SU-DHL-6 (cell line): ENCODE measurements at regions not wholly inside any gene's neighbourhood (a gene's known extent, or its start where the extent isn't known, plus 50 kb on each side); places are given as distances from the start of the nearest gene placed in this dataset.

Experiments
- H2AFZ ChIP-seq: fragments of 200-600 bp; sonication (generic); 2 replicates; pipeline ENCODE4 v1.6.1; 2014; ENCODE audit warnings: low read depth, mild to moderate bottlenecking, moderate library complexity, mixed read lengths, antibody characterized with exemption, low read length; ENCODE audit not compliant: severe bottlenecking
- H3F3A ChIP-seq: fragments of 200-600 bp; shearing (Covaris generic); 2 replicates; pipeline ENCODE4 v1.6.0; 2016; ENCODE audit warnings: antibody characterized with exemption, mild to moderate bottlenecking; ENCODE audit not compliant: insufficient read depth
- H3K27ac ChIP-seq: fragments of 200-600 bp; sonication (generic); 2 replicates; pipeline ENCODE4 v1.5.1; 2016; ENCODE audit warnings: low read depth, mild to moderate bottlenecking, low read length, moderate library complexity, mixed read lengths
- H3K27me3 ChIP-seq: fragments of 200-600 bp; sonication (generic), shearing (Covaris generic); 2 replicates; pipeline ENCODE4 v1.6.0; 2014; ENCODE audit warnings: mild to moderate bottlenecking, low read length
- H3K36me3 ChIP-seq: fragments of 200-600 bp; sonication (generic); 2 replicates; pipeline ENCODE4 v1.6.1; 2014; ENCODE audit warnings: mild to moderate bottlenecking, low read length, mixed read lengths
- H3K4me2 ChIP-seq: fragments of 300-600, 200-600 bp; shearing (Covaris generic), sonication (generic); 2 replicates; pipeline ENCODE4 v1.6.0; 2014; ENCODE audit warnings: low read length, low read depth, mild to moderate bottlenecking; ENCODE audit not compliant: poor library complexity, severe bottlenecking
- H3K4me3 ChIP-seq: fragments of 200-600 bp; sonication (generic); 2 replicates; pipeline ENCODE4 v1.5.1; 2014; ENCODE audit warnings: antibody characterized with exemption, low read length, mild to moderate bottlenecking, mixed read lengths; ENCODE audit not compliant: insufficient read depth, poor library complexity, severe bottlenecking
- H3K79me2 ChIP-seq: fragments of 200-600 bp; sonication (generic); 2 replicates; pipeline ENCODE4 v1.6.1; 2014; ENCODE audit warnings: mild to moderate bottlenecking, low read length, moderate library complexity; ENCODE audit not compliant: insufficient read depth
- H3K9ac ChIP-seq: fragments of 200-600 bp; sonication (generic); 2 replicates; pipeline ENCODE4 v1.7.0; 2014; ENCODE audit warnings: mild to moderate bottlenecking, low read length
- H3K9me2 ChIP-seq: fragments of 200-600 bp; sonication (generic); replicated peaks from 2 replicates; pipeline ENCODE4 v1.6.1; 2014; ENCODE audit warnings: low read length; ENCODE audit not compliant: insufficient read depth
- H3K9me3 ChIP-seq: fragments of 200-600 bp; sonication (generic); 2 replicates; pipeline ENCODE4 v1.6.1; 2014; ENCODE audit warnings: low read length, mixed read lengths; ENCODE audit not compliant: insufficient read depth
- H4K20me1 ChIP-seq: fragments of 200-600 bp; sonication (generic); 2 replicates; pipeline ENCODE4 v1.6.1; 2014; ENCODE audit warnings: low read depth, mild to moderate bottlenecking, antibody characterized with exemption, low read length, moderate library complexity, mixed read lengths
- EZH2phosphoT487 ChIP-seq: fragments of 200-600 bp; sonication (generic), shearing (Covaris generic); conservative IDR thresholded peaks from 2 replicates; pipeline ENCODE4 v1.6.1; 2018; ENCODE audit warnings: mild to moderate bottlenecking, antibody characterized with exemption, low read length, moderate library complexity, mixed read lengths
- TF ChIP-seq, protein P1 (sequence below): fragments of 200-600 bp; sonication (generic); IDR thresholded peaks from one replicate; pipeline ENCODE4 v1.5.1; 2017; ENCODE audit warnings: antibody characterized with exemption, mild to moderate bottlenecking, low read length, moderate library complexity; ENCODE audit not compliant: insufficient read depth, poor library complexity, severe bottlenecking

DNA sequence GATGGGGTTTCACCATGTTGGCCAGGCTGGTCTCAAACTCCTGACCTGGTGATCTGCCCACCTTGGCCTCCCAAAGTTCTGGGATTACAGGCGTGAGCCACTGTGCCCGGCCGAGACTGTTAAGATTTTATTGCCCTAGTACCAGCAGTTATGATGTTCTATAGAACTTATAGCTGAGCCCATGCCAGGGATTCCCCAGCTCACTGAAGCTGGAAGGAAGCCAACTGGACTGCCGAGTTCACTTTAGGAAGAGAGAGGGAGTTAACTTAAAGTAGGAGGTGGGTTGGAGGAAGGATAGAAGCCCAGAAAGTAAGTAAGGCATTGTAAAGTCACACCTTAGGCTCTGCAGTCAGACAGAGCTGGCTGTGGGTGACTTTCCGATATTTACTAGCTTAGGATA is 101.1 kb upstream of the BOC start:
- no peak overlapping the region for H3K4me3 ChIP-seq
- no peak overlapping the region for H3K9ac ChIP-seq
- H3F3A ChIP-seq: no peaks in the 10 kb centered on the region
- no peak overlapping the region for H2AFZ ChIP-seq
- no peaks in the 10 kb centered on the region for H3K9me3 ChIP-seq
- no peaks in the 10 kb centered on the region for H3K27me3 ChIP-seq
- H3K9me2 ChIP-seq: no peaks in the 10 kb centered on the region
- no peaks in the 10 kb centered on the region for H3K36me3 ChIP-seq
- no peaks in the 10 kb centered on the region for H3K79me2 ChIP-seq
- no peak overlapping the region for H3K4me2 ChIP-seq
- TF ChIP-seq, protein P1, sequence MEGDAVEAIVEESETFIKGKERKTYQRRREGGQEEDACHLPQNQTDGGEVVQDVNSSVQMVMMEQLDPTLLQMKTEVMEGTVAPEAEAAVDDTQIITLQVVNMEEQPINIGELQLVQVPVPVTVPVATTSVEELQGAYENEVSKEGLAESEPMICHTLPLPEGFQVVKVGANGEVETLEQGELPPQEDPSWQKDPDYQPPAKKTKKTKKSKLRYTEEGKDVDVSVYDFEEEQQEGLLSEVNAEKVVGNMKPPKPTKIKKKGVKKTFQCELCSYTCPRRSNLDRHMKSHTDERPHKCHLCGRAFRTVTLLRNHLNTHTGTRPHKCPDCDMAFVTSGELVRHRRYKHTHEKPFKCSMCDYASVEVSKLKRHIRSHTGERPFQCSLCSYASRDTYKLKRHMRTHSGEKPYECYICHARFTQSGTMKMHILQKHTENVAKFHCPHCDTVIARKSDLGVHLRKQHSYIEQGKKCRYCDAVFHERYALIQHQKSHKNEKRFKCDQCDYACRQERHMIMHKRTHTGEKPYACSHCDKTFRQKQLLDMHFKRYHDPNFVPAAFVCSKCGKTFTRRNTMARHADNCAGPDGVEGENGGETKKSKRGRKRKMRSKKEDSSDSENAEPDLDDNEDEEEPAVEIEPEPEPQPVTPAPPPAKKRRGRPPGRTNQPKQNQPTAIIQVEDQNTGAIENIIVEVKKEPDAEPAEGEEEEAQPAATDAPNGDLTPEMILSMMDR: no peak
- no peak for TF ChIP-seq EZH2phosphoT487
- H3K27ac ChIP-seq: no peak overlapping the region
- H4K20me1 ChIP-seq: no peaks in the 10 kb centered on the region

DNA sequence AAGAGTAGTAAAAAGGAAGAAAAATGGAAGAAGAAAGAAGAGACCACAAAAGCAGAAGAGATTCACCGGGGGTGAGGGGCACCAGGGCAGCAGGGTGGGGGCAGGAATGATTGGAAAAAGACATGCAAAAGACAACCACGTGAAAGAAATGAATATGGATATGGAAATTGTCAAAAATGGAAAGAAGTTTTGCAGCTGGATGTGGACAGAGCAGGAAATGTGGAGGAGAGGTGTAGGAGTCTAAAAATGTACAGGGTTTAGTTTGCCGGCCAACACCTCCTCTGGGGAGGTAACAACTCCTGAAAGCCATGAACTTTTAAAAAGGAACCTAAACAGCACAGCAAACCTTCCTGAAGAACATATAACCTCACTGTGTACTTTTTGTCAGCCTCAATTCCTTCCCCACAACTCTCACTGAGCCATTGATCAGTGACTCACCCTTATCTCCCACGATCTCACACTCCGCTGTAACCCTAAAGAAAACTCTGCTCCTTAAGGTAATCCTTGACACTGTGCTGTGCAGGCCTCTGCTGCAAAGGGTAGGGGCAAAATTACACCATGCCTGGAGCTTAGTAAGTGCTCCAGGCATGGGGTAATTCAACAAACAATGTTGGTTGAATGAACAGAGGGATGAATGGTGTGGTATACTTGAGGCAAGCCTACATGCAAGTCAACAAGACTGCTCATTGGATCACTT is 100.2 kb upstream of the BOC start:
- Histone ChIP-seq H4K20me1 (no peaks in the 10 kb centered on the region), H2AFZ (no peak overlapping the region), H3K9ac (no peak overlapping the region), H3K79me2 (no peaks in the 10 kb centered on the region), H3K9me2 (no peaks in the 10 kb centered on the region), H3K4me2 (no peak overlapping the region), H3F3A (no peaks in the 10 kb centered on the region), H3K36me3 (no peaks in the 10 kb centered on the region), H3K27me3 (no peaks in the 10 kb centered on the region), H3K9me3 (no peaks in the 10 kb centered on the region), H3K4me3 (no peak overlapping the region), H3K27ac (no peak overlapping the region)
- no peak for TF ChIP-seq EZH2phosphoT487
- TF ChIP-seq, protein P1: no peak

DNA sequence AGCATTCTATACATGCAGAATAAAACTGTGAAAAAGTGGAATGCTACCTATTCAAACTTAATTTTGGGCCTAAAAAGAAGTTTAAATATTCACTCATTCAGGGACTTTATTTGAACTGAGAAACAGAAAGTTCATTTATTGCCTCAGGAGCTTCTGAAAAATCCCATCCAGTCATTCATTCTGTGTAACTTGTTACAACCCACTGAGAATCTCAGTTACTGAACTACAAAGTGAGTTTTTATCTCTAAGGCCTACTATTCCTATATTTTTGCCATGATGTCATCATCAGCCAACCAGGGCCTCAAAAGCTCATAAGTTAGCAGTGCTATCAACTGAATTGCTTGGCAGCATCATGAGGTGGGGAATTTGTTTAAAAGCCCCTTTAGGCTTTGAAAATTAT is 98.0 kb upstream of the BOC start:
- no peaks in the 10 kb centered on the region for H3K27me3 ChIP-seq
- no peaks in the 10 kb centered on the region for H3K9me3 ChIP-seq
- no peaks in the 10 kb centered on the region for H3K36me3 ChIP-seq
- no peaks in the 10 kb centered on the region for H3K79me2 ChIP-seq
- H3K9me2 ChIP-seq: no peaks in the 10 kb centered on the region
- no peak overlapping the region for H3K9ac ChIP-seq
- no peaks in the 10 kb centered on the region for H4K20me1 ChIP-seq
- H2AFZ ChIP-seq: no peak overlapping the region
- TF ChIP-seq, protein P1: no peak
- no peak for TF ChIP-seq EZH2phosphoT487
- H3K4me3 ChIP-seq: no peak overlapping the region
- H3K27ac ChIP-seq: no peak overlapping the region
- no peaks in the 10 kb centered on the region for H3F3A ChIP-seq
- no peak overlapping the region for H3K4me2 ChIP-seq
